ENCODE measurements at regions not wholly inside any gene's neighbourhood (a gene's known extent, or its start where the extent isn't known, plus 50 kb on each side); places are given as distances from the start of the nearest gene placed in this dataset.
"Not testable (repeated sequence)": the region's sequence is repeated elsewhere in the genome, so short reads cannot be mapped to it uniquely, and the experiment has no call there.

- no peak for DNase-seq (ENCODE audit: low spot score)
These were observed 1098.6 kb downstream of the TAF11L14 start for GRCh38 chr5:18732556-18733479.

GRCh38 chr5:18736051-18736398 is 1101.8 kb downstream of the TAF11L14 start:
- peak; percentile 9 for DNase-seq (ENCODE audit: low spot score)

- not testable (repeated sequence) for DNase-seq (ENCODE audit: low spot score)
These were observed 1102.5 kb downstream of the TAF11L14 start for GRCh38 chr5:18736736-18737135.

GRCh38 chr5:18740301-18740700 is 1106.0 kb downstream of the TAF11L14 start:
- no peak for DNase-seq (ENCODE audit: low spot score)

GRCh38 chr5:18742830-18743229 is 1108.6 kb downstream of the TAF11L14 start:
- no peak for DNase-seq (ENCODE audit: low spot score)

- no peak for DNase-seq (ENCODE audit: low spot score)
These were observed 1110.2 kb downstream of the TAF11L14 start for GRCh38 chr5:18744441-18744840.

GRCh38 chr5:18745042-18745987 is 1111.1 kb downstream of the TAF11L14 start:
- DNase-seq (ENCODE audit: low spot score), result no peak

GRCh38 chr5:18745988-18746615 is 1111.8 kb downstream of the TAF11L14 start:
- DNase-seq (ENCODE audit: low spot score), result no peak

GRCh38 chr5:18749763-18750162 is 1115.5 kb downstream of the TAF11L14 start:
- DNase-seq (ENCODE audit: low spot score), result no peak

- no peak for DNase-seq (ENCODE audit: low spot score)
These were observed 1118.1 kb downstream of the TAF11L14 start for GRCh38 chr5:18752317-18752716.

GRCh38 chr5:18754201-18754600 is 1119.9 kb downstream of the TAF11L14 start:
- DNase-seq (ENCODE audit: low spot score), result no peak

- DNase-seq (ENCODE audit: low spot score), result no peak
These were observed 1127.5 kb downstream of the TAF11L14 start for GRCh38 chr5:18761801-18762200.

GRCh38 chr5:18764161-18764560 is 1129.9 kb downstream of the TAF11L14 start:
- DNase-seq (ENCODE audit: low spot score), result no peak

GRCh38 chr5:18765304-18765703 is 1131.0 kb downstream of the TAF11L14 start:
- DNase-seq (ENCODE audit: low spot score), result no peak

- DNase-seq (ENCODE audit: low spot score), result no peak
These were observed 1136.9 kb downstream of the TAF11L14 start for GRCh38 chr5:18771097-18771610.

GRCh38 chr5:18772475-18772874 is 1138.2 kb downstream of the TAF11L14 start:
- DNase-seq (ENCODE audit: low spot score), result peak; percentile 12

- no peak for DNase-seq (ENCODE audit: low spot score)
These were observed 1144.0 kb downstream of the TAF11L14 start for GRCh38 chr5:18778225-18778624.

GRCh38 chr5:18789218-18789998 is 1155.1 kb downstream of the TAF11L14 start:
- no peak for DNase-seq (ENCODE audit: low spot score)

GRCh38 chr5:18792145-18792544 is 1157.9 kb downstream of the TAF11L14 start:
- DNase-seq (ENCODE audit: low spot score), result no peak

- peak; percentile 19 for DNase-seq (ENCODE audit: low spot score)
These were observed 1163.0 kb downstream of the TAF11L14 start for GRCh38 chr5:18797222-18797621.

GRCh38 chr5:18798058-18798457 is 1163.8 kb downstream of the TAF11L14 start:
- peak; percentile 38 for DNase-seq (ENCODE audit: low spot score)
